HL-60 (cell line): ENCODE measurements at regions not wholly inside any gene's neighbourhood (a gene's known extent, or its start where the extent isn't known, plus 50 kb on each side); places are given as distances from the start of the nearest gene placed in this dataset.

Experiments used
- DNase-seq, 2 experiments: peaks; one replicate each; pipeline ENCODE4 v3.0.0-alpha.2; 2010 to 2020; ENCODE audit warnings: low read depth in 1 of 2, low spot score in 1 of 2
- H3K27ac ChIP-seq: fragments of 250-450 bp; sonication (Bioruptor Pico); replicated peaks from 2 replicates; pipeline ENCODE4 v1.5.1; 2020; ENCODE audit warnings: mild to moderate bottlenecking, moderate library complexity
- H3K27me3 ChIP-seq: fragments of 250-450 bp; sonication (Bioruptor Pico); 2 replicates; pipeline ENCODE4 v1.5.1; 2021; ENCODE audit warnings: mild to moderate bottlenecking, moderate library complexity; ENCODE audit not compliant: insufficient read depth, poor library complexity, severe bottlenecking
- H3K4me3 ChIP-seq: replicated peaks from 2 replicates; pipeline ENCODE4 v1.5.1; 2011; ENCODE audit warnings: mild to moderate bottlenecking, control low read depth, low read length; ENCODE audit not compliant: insufficient read depth
- GABPA ChIP-seq: IDR thresholded peaks from 2 replicates; pipeline ENCODE4 v1.6.1; 2012; ENCODE audit warnings: low read depth
- POLR2AphosphoS5 ChIP-seq: IDR thresholded peaks from 2 replicates; pipeline ENCODE4 v1.6.1; 2012; ENCODE audit warnings: low read depth
- SPI1 ChIP-seq: IDR thresholded peaks from 2 replicates; pipeline ENCODE4 v1.6.1; 2012; ENCODE audit warnings: low read depth, mild to moderate bottlenecking, borderline replicate concordance
- TF ChIP-seq, protein P1 (sequence below): IDR thresholded peaks from one replicate; pipeline ENCODE4 v1.5.1; 2011; ENCODE audit warnings: low read length, control low read depth, inconsistent platforms; ENCODE audit not compliant: insufficient read depth
- TF ChIP-seq, protein P2 (sequence below): IDR thresholded peaks from 2 replicates; pipeline ENCODE4 v1.6.1; 2012; ENCODE audit warnings: low read depth; ENCODE audit not compliant: insufficient replicate concordance

DNA sequence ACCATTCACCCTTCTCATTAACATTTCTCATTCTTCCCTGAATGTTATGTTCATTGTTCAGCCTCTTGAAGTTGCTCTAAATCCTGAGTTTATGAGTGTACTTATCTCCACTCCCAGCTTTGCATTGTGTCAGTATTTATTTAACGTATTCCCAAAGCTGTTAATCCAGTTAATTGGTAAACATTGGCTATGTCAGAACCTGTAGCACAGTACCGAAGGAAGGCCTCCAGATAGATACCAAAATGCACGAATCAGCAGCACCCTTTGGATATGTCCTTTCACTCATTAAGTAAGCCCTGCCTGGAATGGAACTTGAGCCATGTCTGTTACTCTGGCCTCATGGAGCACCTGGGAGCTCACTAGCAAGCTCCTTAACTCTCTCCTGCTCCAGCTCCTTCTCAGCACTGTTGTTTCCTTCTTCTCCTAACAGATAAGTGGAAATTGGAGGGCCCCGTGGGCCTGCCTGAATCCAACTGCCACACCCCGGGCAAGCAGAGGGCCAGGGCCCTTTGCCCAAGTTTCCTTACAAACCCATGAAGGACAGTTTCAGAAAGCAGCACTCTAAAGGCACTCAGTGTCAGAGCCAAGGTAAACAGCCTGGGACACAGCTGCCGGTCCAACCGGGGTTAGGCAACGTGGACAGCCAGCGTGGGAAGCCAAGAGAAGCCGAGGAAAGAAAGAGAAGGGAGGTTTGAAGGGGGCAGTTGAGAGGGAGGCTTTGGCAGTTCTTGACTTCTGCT lies 155.0 kb upstream of the SERP2 start:
- no peak for DNase-seq
- Histone ChIP-seq H3K27me3 (no peaks in the 10 kb centered on the region), H3K4me3 (no peak overlapping the region), H3K27ac (no peak overlapping the region)
- TF ChIP-seq, protein P1, sequence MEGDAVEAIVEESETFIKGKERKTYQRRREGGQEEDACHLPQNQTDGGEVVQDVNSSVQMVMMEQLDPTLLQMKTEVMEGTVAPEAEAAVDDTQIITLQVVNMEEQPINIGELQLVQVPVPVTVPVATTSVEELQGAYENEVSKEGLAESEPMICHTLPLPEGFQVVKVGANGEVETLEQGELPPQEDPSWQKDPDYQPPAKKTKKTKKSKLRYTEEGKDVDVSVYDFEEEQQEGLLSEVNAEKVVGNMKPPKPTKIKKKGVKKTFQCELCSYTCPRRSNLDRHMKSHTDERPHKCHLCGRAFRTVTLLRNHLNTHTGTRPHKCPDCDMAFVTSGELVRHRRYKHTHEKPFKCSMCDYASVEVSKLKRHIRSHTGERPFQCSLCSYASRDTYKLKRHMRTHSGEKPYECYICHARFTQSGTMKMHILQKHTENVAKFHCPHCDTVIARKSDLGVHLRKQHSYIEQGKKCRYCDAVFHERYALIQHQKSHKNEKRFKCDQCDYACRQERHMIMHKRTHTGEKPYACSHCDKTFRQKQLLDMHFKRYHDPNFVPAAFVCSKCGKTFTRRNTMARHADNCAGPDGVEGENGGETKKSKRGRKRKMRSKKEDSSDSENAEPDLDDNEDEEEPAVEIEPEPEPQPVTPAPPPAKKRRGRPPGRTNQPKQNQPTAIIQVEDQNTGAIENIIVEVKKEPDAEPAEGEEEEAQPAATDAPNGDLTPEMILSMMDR = no peak
- TF ChIP-seq POLR2AphosphoS5 (no peak), SPI1 (no peak), GABPA (no peak)
- TF ChIP-seq, protein P2, sequence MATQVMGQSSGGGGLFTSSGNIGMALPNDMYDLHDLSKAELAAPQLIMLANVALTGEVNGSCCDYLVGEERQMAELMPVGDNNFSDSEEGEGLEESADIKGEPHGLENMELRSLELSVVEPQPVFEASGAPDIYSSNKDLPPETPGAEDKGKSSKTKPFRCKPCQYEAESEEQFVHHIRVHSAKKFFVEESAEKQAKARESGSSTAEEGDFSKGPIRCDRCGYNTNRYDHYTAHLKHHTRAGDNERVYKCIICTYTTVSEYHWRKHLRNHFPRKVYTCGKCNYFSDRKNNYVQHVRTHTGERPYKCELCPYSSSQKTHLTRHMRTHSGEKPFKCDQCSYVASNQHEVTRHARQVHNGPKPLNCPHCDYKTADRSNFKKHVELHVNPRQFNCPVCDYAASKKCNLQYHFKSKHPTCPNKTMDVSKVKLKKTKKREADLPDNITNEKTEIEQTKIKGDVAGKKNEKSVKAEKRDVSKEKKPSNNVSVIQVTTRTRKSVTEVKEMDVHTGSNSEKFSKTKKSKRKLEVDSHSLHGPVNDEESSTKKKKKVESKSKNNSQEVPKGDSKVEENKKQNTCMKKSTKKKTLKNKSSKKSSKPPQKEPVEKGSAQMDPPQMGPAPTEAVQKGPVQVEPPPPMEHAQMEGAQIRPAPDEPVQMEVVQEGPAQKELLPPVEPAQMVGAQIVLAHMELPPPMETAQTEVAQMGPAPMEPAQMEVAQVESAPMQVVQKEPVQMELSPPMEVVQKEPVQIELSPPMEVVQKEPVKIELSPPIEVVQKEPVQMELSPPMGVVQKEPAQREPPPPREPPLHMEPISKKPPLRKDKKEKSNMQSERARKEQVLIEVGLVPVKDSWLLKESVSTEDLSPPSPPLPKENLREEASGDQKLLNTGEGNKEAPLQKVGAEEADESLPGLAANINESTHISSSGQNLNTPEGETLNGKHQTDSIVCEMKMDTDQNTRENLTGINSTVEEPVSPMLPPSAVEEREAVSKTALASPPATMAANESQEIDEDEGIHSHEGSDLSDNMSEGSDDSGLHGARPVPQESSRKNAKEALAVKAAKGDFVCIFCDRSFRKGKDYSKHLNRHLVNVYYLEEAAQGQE = no peak

DNA sequence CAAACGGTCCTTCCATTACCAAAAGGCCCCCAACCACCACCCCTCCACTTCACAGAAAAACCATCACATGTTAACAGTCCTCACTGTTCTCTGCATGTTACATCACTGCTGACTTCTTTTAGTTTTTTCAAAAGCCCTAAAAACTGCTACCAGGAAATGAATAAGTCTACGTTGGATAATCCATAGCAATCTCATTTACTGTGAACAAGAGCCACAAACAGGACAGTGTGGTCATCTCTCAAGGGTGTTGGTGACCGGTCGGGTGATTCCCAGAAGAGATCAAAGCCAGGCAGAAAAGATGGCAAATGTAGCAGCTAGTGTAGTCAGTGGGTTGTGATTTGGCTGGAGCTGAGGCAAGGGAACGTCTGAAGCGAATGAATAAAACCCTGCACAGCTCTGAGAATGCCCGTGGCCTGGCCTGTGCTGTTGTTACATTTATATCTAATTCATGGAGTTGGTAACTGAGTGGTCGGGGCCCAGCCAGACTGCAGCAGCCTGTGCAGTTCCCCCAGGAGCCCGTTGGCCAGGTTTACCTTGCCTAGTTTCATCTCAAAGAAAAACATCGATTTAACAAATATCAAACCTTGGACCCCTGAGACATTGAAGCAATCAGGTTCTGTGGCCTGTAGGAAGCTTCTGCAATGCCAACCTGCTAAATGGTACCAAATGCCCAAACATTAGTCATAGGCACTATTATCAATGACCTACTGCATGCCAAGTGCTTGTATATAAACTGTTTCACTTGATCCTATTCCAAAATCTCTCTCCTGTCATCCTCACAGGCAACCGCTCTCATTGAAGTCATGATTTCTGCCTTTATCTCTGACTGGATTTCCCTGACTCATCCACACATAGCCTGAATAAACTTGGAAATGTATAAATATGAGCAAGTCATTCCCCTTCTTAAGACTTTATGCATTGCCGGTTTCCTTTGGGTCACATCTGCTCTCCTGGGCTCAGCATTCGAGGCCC lies 153.8 kb upstream of the SERP2 start:
- TF ChIP-seq SPI1 (no peak), GABPA (no peak), POLR2AphosphoS5 (no peak)
- TF ChIP-seq, protein P1 = no peak
- TF ChIP-seq, protein P2 = no peak
- Histone ChIP-seq H3K4me3 (no peak overlapping the region), H3K27me3 (no peaks in the 10 kb centered on the region), H3K27ac (no peak overlapping the region)
- DNase-seq = no peak

- no peak for DNase-seq
- H3K27me3 ChIP-seq = no peaks in the 10 kb centered on the region
- no peak overlapping the region for H3K27ac ChIP-seq
- no peak overlapping the region for H3K4me3 ChIP-seq
- TF ChIP-seq, protein P1 = no peak
- TF ChIP-seq, protein P2 = no peak
- no peak for TF ChIP-seq GABPA
Observed at GRCh38 chr13:44220948-44221347, 152.7 kb upstream of the SERP2 start.
